BLaER1 (cell line): ENCODE measurements at regions not wholly inside any gene's neighbourhood (a gene's known extent, or its start where the extent isn't known, plus 50 kb on each side); places are given as distances from the start of the nearest gene placed in this dataset.

ENCODE experiments used
- H3K27ac ChIP-seq: shearing (Covaris generic); formaldehyde crosslinking; 2 replicates; pipeline ENCODE4 v1.8.1; 2022
- H3K27me3 ChIP-seq: shearing (Covaris generic); formaldehyde crosslinking; 2 replicates; pipeline ENCODE4 v1.8.1; 2022
- H3K36me3 ChIP-seq: shearing (Covaris generic); formaldehyde crosslinking; 2 replicates; pipeline ENCODE4 v1.8.1; 2022
- H3K4me1 ChIP-seq: shearing (Covaris generic); formaldehyde crosslinking; 2 replicates; pipeline ENCODE4 v1.8.1; 2022
- H3K4me2 ChIP-seq: shearing (Covaris generic); formaldehyde crosslinking; 2 replicates; pipeline ENCODE4 v1.8.1; 2022
- H3K4me3 ChIP-seq: shearing (Covaris generic); formaldehyde crosslinking; 2 replicates; pipeline ENCODE4 v1.8.1; 2022
- H3K9ac ChIP-seq: shearing (Covaris generic); formaldehyde crosslinking; 2 replicates; pipeline ENCODE4 v1.8.1; 2022
- H3K9me3 ChIP-seq: shearing (Covaris generic); formaldehyde crosslinking; 2 replicates; pipeline ENCODE4 v1.8.1; 2022
- H4K20me1 ChIP-seq: shearing (Covaris generic); formaldehyde crosslinking; 2 replicates; pipeline ENCODE4 v1.8.1; 2022
- Cebpa-rat ChIP-seq: shearing (Covaris generic); IDR thresholded peaks from 2 replicates; pipeline ENCODE4 v1.8.1; 2022

GRCh38 chr2:199136242-199136641, 321.5 kb downstream of the SATB2 start:
- Histone ChIP-seq H3K4me3 (no peak overlapping the region), H3K4me1 (no peaks in the 10 kb centered on the region), H3K9ac (no peak overlapping the region), H3K36me3 (no peaks in the 10 kb centered on the region), H3K27me3 (no peaks in the 10 kb centered on the region), H3K27ac (no peak overlapping the region), H4K20me1 (no peaks in the 10 kb centered on the region), H3K9me3 (no peaks in the 10 kb centered on the region), H3K4me2 (no peak overlapping the region)
- no peak for TF ChIP-seq Cebpa-rat

- H3K4me2 ChIP-seq, result no peak overlapping the region
- no peaks in the 10 kb centered on the region for H4K20me1 ChIP-seq
- H3K4me3 ChIP-seq, result no peak overlapping the region
- no peak overlapping the region for H3K27ac ChIP-seq
- no peak for TF ChIP-seq Cebpa-rat
- H3K9ac ChIP-seq, result no peak overlapping the region
- no peaks in the 10 kb centered on the region for H3K36me3 ChIP-seq
- H3K27me3 ChIP-seq, result no peaks in the 10 kb centered on the region
- H3K4me1 ChIP-seq, result no peaks in the 10 kb centered on the region
- no peaks in the 10 kb centered on the region for H3K9me3 ChIP-seq
Observed at GRCh38 chr2:199131876-199132275, 325.9 kb downstream of the SATB2 start.

GRCh38 chr2:199131136-199131655, 326.5 kb downstream of the SATB2 start:
- TF ChIP-seq Cebpa-rat, result no peak
- Histone ChIP-seq H3K9me3 (no peaks in the 10 kb centered on the region), H3K4me2 (no peak overlapping the region), H3K4me1 (no peaks in the 10 kb centered on the region), H3K4me3 (no peak overlapping the region), H3K9ac (no peak overlapping the region), H3K36me3 (no peaks in the 10 kb centered on the region), H4K20me1 (no peaks in the 10 kb centered on the region), H3K27ac (no peak overlapping the region), H3K27me3 (no peaks in the 10 kb centered on the region)

- no peak overlapping the region for H3K9ac ChIP-seq
- H3K4me2 ChIP-seq, result no peak overlapping the region
- H3K4me1 ChIP-seq, result no peaks in the 10 kb centered on the region
- H3K4me3 ChIP-seq, result no peak overlapping the region
- H3K27me3 ChIP-seq, result no peaks in the 10 kb centered on the region
- no peak overlapping the region for H3K27ac ChIP-seq
- TF ChIP-seq Cebpa-rat, result no peak
- H3K36me3 ChIP-seq, result no peaks in the 10 kb centered on the region
- H4K20me1 ChIP-seq, result no peaks in the 10 kb centered on the region
- no peaks in the 10 kb centered on the region for H3K9me3 ChIP-seq
Observed at GRCh38 chr2:199130501-199130900, 327.2 kb downstream of the SATB2 start.

GRCh38 chr2:199128476-199129229, 329.1 kb downstream of the SATB2 start:
- no peaks in the 10 kb centered on the region for H3K27me3 ChIP-seq
- no peaks in the 10 kb centered on the region for H3K4me1 ChIP-seq
- TF ChIP-seq Cebpa-rat, result no peak
- no peaks in the 10 kb centered on the region for H3K36me3 ChIP-seq
- H3K4me2 ChIP-seq, result no peak overlapping the region
- no peak overlapping the region for H3K27ac ChIP-seq
- no peak overlapping the region for H3K4me3 ChIP-seq
- H3K9me3 ChIP-seq, result no peaks in the 10 kb centered on the region
- no peak overlapping the region for H3K9ac ChIP-seq
- no peaks in the 10 kb centered on the region for H4K20me1 ChIP-seq

- H3K4me2 ChIP-seq, result no peak overlapping the region
- no peak for TF ChIP-seq Cebpa-rat
Observed at GRCh38 chr2:199119796-199120195, 337.9 kb downstream of the SATB2 start.

GRCh38 chr2:199118673-199119112, 339.0 kb downstream of the SATB2 start:
- Histone ChIP-seq H3K9me3 (no peaks in the 10 kb centered on the region), H4K20me1 (no peaks in the 10 kb centered on the region), H3K4me1 (no peaks in the 10 kb centered on the region), H3K27me3 (no peaks in the 10 kb centered on the region), H3K36me3 (no peaks in the 10 kb centered on the region), H3K4me2 (no peak overlapping the region), H3K27ac (no peak overlapping the region), H3K9ac (no peak overlapping the region), H3K4me3 (no peak overlapping the region)
- no peak for TF ChIP-seq Cebpa-rat

More at GRCh38 chr2:199119796-199120195, 337.9 kb downstream of the SATB2 start:
- Histone ChIP-seq H3K27ac (no peak overlapping the region), H3K27me3 (no peaks in the 10 kb centered on the region), H3K4me1 (no peaks in the 10 kb centered on the region), H3K9me3 (no peaks in the 10 kb centered on the region), H3K4me3 (no peak overlapping the region), H4K20me1 (no peaks in the 10 kb centered on the region), H3K9ac (no peak overlapping the region), H3K36me3 (no peaks in the 10 kb centered on the region)

GRCh38 chr2:199115169-199115568, 342.6 kb downstream of the SATB2 start:
- no peak overlapping the region for H3K4me3 ChIP-seq
- TF ChIP-seq Cebpa-rat, result no peak
- no peaks in the 10 kb centered on the region for H3K27me3 ChIP-seq
- H3K4me1 ChIP-seq, result no peaks in the 10 kb centered on the region
- no peak overlapping the region for H3K4me2 ChIP-seq
- H3K36me3 ChIP-seq, result no peaks in the 10 kb centered on the region
- no peaks in the 10 kb centered on the region for H4K20me1 ChIP-seq
- no peak overlapping the region for H3K9ac ChIP-seq
- no peak overlapping the region for H3K27ac ChIP-seq
- H3K9me3 ChIP-seq, result no peaks in the 10 kb centered on the region

GRCh38 chr2:199113111-199113510, 344.6 kb downstream of the SATB2 start:
- Histone ChIP-seq H3K9ac (no peak overlapping the region), H3K9me3 (no peaks in the 10 kb centered on the region), H4K20me1 (no peaks in the 10 kb centered on the region), H3K36me3 (no peaks in the 10 kb centered on the region), H3K4me2 (no peak overlapping the region), H3K4me3 (no peak overlapping the region), H3K27me3 (no peaks in the 10 kb centered on the region), H3K27ac (no peak overlapping the region), H3K4me1 (no peaks in the 10 kb centered on the region)
- no peak for TF ChIP-seq Cebpa-rat

- no peak for TF ChIP-seq Cebpa-rat
- Histone ChIP-seq H3K27me3 (no peaks in the 10 kb centered on the region), H3K9me3 (no peaks in the 10 kb centered on the region), H3K36me3 (no peaks in the 10 kb centered on the region), H3K4me2 (no peak overlapping the region), H3K27ac (no peak overlapping the region), H3K4me3 (no peak overlapping the region), H3K4me1 (no peaks in the 10 kb centered on the region), H4K20me1 (no peaks in the 10 kb centered on the region), H3K9ac (no peak overlapping the region)
Observed at GRCh38 chr2:199111458-199111857, 346.3 kb downstream of the SATB2 start.
